ENCODE measurements at regions not wholly inside any gene's neighbourhood (a gene's known extent, or its start where the extent isn't known, plus 50 kb on each side); places are given as distances from the start of the nearest gene placed in this dataset.
"Not testable (repeated sequence)": the region's sequence is repeated elsewhere in the genome, so short reads cannot be mapped to it uniquely, and the experiment has no call there.

DNA sequence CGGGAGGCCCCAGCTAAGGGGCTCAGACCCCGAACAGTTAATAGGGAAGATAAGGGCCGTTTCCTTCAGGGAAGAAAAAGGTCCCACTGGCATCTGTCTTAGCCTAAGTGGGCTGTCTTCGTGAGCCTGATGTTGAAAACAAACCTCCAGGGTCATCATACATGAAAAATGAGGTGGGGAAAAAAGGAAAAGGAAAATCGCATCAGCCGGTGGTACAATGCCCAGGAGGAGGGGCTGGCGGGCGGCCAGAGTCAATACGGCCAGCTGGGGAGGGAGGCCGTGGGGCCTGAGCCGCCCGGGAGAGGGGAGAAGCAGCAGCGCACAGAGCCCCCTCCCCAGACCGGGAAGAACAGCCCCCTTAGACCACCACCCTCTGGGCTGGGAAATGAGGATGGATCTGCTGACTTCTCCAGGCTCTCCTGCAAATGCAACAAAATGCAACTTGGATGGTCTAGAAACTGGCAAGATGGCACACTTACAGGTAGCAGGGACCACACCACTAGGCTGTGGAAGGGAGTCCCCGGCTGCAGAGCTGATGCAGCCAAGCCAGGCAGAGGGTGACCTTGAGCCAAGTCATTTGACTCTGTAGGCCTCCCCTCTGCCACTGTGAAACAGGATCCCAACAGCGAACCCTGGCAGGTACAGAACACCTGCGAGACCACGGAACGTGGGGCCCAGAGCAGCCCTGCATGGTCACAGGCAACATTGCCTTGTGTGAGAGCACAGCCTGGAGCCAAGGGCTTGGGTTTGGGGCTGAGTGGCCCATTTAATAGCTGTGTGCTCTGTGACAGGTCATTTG lies 448.5 kb downstream of the SOX9 start:
- H3K4me3 ChIP-seq (ENCODE audit: low read depth, low read length): no peak overlapping the region
- no peak for TF ChIP-seq CTCF (IDR thresholded peaks at IDR 0.05; ENCODE audit: borderline replicate concordance, insufficient read depth, low read depth, low read length)

GRCh38 chr17:72571813-72572396 lies 451.1 kb downstream of the SOX9 start:
- TF ChIP-seq CTCF (IDR thresholded peaks at IDR 0.05; ENCODE audit: borderline replicate concordance, insufficient read depth, low read depth, low read length): no peak
- H3K4me3 ChIP-seq (ENCODE audit: low read depth, low read length): no peak overlapping the region

GRCh38 chr17:72572604-72573491 lies 452.0 kb downstream of the SOX9 start:
- no peak overlapping the region for H3K4me3 ChIP-seq (ENCODE audit: low read depth, low read length)
- TF ChIP-seq CTCF (IDR thresholded peaks at IDR 0.05; ENCODE audit: borderline replicate concordance, insufficient read depth, low read depth, low read length): no peak

- not testable (repeated sequence) for H3K4me3 ChIP-seq (ENCODE audit: low read depth, low read length)
These were observed 452.6 kb downstream of the SOX9 start for GRCh38 chr17:72573492-72573801.

DNA sequence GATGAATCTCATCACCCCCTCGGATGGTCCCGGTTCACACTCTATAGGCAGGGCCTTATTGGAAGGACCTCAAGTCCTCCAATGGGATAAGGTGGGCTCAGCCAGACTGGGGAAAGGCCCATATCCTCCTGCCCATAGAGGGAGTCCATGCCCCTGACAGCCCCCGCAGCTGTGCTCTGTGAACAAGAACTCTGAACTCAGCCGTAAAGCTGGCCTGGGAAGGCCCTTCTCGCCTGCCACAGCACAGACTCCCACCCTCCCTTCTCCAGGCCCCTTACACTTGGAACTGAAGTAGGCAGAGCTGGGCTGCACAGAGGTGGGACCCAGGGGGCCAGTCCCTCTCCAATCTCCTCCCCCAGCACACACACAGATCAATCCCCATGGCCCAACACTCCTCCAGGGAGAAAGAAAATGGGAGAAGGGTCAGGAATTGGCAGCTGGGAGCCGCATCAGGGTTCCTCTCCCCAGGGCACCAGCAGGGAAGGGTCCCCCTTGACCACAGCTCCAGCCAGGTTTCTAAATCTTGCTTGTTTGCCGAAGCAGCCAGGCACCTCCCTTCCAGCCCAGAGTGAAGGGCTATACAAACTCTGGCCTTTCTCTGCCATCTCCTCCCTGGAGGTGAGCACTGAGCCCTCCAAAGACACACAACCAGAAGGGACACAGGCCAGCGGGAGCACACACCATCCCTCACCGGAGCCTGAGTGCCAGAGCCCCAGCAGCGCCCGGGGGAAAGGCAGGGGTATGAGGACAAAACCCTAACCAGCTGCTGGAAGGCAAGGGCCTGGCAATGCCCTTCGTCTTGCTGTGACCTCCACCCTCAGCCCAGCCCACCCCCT lies 454.1 kb downstream of the SOX9 start:
- no peak overlapping the region for H3K4me3 ChIP-seq (ENCODE audit: low read depth, low read length)
- no peak for TF ChIP-seq CTCF (IDR thresholded peaks at IDR 0.05; ENCODE audit: borderline replicate concordance, insufficient read depth, low read depth, low read length)

GRCh38 chr17:72575542-72576233 lies 454.9 kb downstream of the SOX9 start:
- no peak overlapping the region for H3K4me3 ChIP-seq (ENCODE audit: low read depth, low read length)
- TF ChIP-seq CTCF (IDR thresholded peaks at IDR 0.05; ENCODE audit: borderline replicate concordance, insufficient read depth, low read depth, low read length): no peak
